IMR-90 (cell line): ENCODE measurements at regions not wholly inside any gene's neighbourhood (a gene's known extent, or its start where the extent isn't known, plus 50 kb on each side); places are given as distances from the start of the nearest gene placed in this dataset.

ENCODE experiments used
- ATAC-seq: fragments of 200-7000 bp; cut with Tn5 transposase; 2 replicates; pipeline ENCODE4 v1.9.1; 2020; ENCODE audit warnings: low read depth, mild to moderate bottlenecking, moderate library complexity
- BruUV-seq: library from RNA; stranded (reverse); fragments of 400-500 nt; replicated peaks from 2 replicates; lab custom pipeline; 2021; lab: Mats Ljungman, UMichigan
- CTCF ChIA-PET: fragments of 300-600 bp; formaldehyde crosslinking; extraction: SDS; loops from one replicate; lab custom pipeline; 2021; ENCODE audit warnings: antibody characterized with exemption; lab: Yijun Ruan, JAX
- POLR2A ChIA-PET: fragments of 300-600 bp; sonication (Branson Sonifier 250); formaldehyde crosslinking; loops from one replicate; lab custom pipeline; 2022; ENCODE audit warnings: antibody characterized with exemption; ENCODE audit not compliant: unreplicated experiment; lab: Charles Lee
- DNase-seq: peaks from one replicate; pipeline ENCODE4 v3.0.0; 2013
- H2AFZ ChIP-seq: replicated peaks from 2 replicates; pipeline ENCODE3; 2013; ENCODE audit warnings: low read length, mild to moderate bottlenecking; ENCODE audit not compliant: poor library complexity
- H2AK5ac ChIP-seq: 2 replicates; pipeline ENCODE4 v1.6.1; 2013; ENCODE audit warnings: low read depth, low read length, inconsistent platforms
- H2AK9ac ChIP-seq: replicated peaks from 2 replicates; pipeline ENCODE3; 2013; ENCODE audit warnings: mild to moderate bottlenecking, low read depth, low read length, moderate library complexity; ENCODE audit not compliant: poor library complexity
- H2BK120ac ChIP-seq: 2 replicates; pipeline ENCODE4 v1.6.1; 2013; ENCODE audit warnings: low read depth, low read length, inconsistent platforms
- H2BK15ac ChIP-seq: 3 replicates; pipeline ENCODE4 v1.6.1; 2013; ENCODE audit warnings: low read depth, low read length, inconsistent platforms
- H2BK20ac ChIP-seq: 2 replicates; pipeline ENCODE4 v1.6.1; 2013; ENCODE audit warnings: low read depth, mild to moderate bottlenecking, inconsistent platforms, low read length, moderate library complexity
- H2BK5ac ChIP-seq: 2 replicates; pipeline ENCODE4 v1.6.1; 2013; ENCODE audit warnings: mild to moderate bottlenecking, low read depth, low read length, inconsistent platforms; ENCODE audit not compliant: poor library complexity, severe bottlenecking
- H3K14ac ChIP-seq: replicated peaks from 2 replicates; pipeline ENCODE4 v1.6.1; 2013; ENCODE audit warnings: low read depth, low read length, inconsistent platforms
- H3K18ac ChIP-seq: 2 replicates; pipeline ENCODE4 v1.6.1; 2013; ENCODE audit warnings: low read depth, low read length, control low read depth
- H3K23ac ChIP-seq: 2 replicates; pipeline ENCODE4 v1.6.1; 2013; ENCODE audit warnings: low read depth, low read length, inconsistent platforms
- H3K27ac ChIP-seq: 2 replicates; pipeline ENCODE4 v1.5.1; 2013; ENCODE audit warnings: mild to moderate bottlenecking, control low read depth, low read length; ENCODE audit not compliant: insufficient read depth
- H3K27me3 ChIP-seq: 2 replicates; pipeline ENCODE4 v1.6.1; 2013; ENCODE audit warnings: low read length; ENCODE audit not compliant: control insufficient read depth, insufficient read depth
- H3K36me3 ChIP-seq: 2 replicates; pipeline ENCODE4 v1.6.1; 2013; ENCODE audit warnings: low read length, mixed read lengths; ENCODE audit not compliant: control insufficient read depth, insufficient read depth
- H3K4ac ChIP-seq: 2 replicates; pipeline ENCODE4 v1.6.1; 2013; ENCODE audit warnings: low read depth, low read length, inconsistent platforms
- H3K4me1 ChIP-seq: 2 replicates; pipeline ENCODE4 v1.6.1; 2013; ENCODE audit warnings: low read length, mixed read lengths; ENCODE audit not compliant: control insufficient read depth, insufficient read depth
- H3K4me2 ChIP-seq: 2 replicates; pipeline ENCODE4 v1.6.1; 2013; ENCODE audit warnings: low read depth, mild to moderate bottlenecking, control low read depth, low read length, moderate library complexity
- H3K4me3 ChIP-seq: 2 replicates; pipeline ENCODE4 v1.5.1; 2013; ENCODE audit warnings: low read depth, mild to moderate bottlenecking, control low read depth, low read length, moderate library complexity; ENCODE audit not compliant: insufficient read depth
- H3K56ac ChIP-seq: 2 replicates; pipeline ENCODE4 v1.6.1; 2013; ENCODE audit warnings: low read length, inconsistent platforms; ENCODE audit not compliant: insufficient read depth; ENCODE audit errors: extremely low read depth
- H3K79me1 ChIP-seq, 2 experiments: 2 replicates each; pipeline ENCODE4 v1.6.1; 2013; ENCODE audit warnings: low read length in 2 of 2, inconsistent platforms in 1 of 2, low read depth in 1 of 2
- H3K9ac ChIP-seq: 2 replicates; pipeline ENCODE4 v1.6.1; 2013; ENCODE audit warnings: low read depth, low read length, control low read depth
- H3K9me1 ChIP-seq: 2 replicates; pipeline ENCODE4 v1.6.1; 2013; ENCODE audit warnings: low read length, inconsistent platforms; ENCODE audit not compliant: insufficient read depth
- H3K9me3 ChIP-seq: 2 replicates; pipeline ENCODE4 v1.6.1; 2013; ENCODE audit warnings: low read length; ENCODE audit not compliant: control insufficient read depth, insufficient read depth
- H4K20me1 ChIP-seq: 2 replicates; pipeline ENCODE4 v1.6.1; 2013; ENCODE audit warnings: low read length, inconsistent platforms; ENCODE audit not compliant: insufficient read depth
- H4K5ac ChIP-seq: 2 replicates; pipeline ENCODE4 v1.6.1; 2013; ENCODE audit warnings: mild to moderate bottlenecking, low read depth, low read length, control low read depth
- H4K8ac ChIP-seq, 2 experiments: 2 replicates each; pipeline ENCODE4 v1.6.1; 2013; ENCODE audit warnings: low read depth in 2 of 2, low read length in 2 of 2, control low read depth in 1 of 2, inconsistent platforms in 1 of 2
- H4K91ac ChIP-seq: 2 replicates; pipeline ENCODE4 v1.6.1; 2013; ENCODE audit warnings: low read depth, low read length, inconsistent platforms; ENCODE audit not compliant: insufficient read depth
- CEBPB ChIP-seq: IDR thresholded peaks from 2 replicates; pipeline ENCODE4 v1.6.1; 2012; ENCODE audit warnings: low read depth, low read length, improper control_type of control experiment
- CHD1 ChIP-seq: IDR thresholded peaks from 2 replicates; pipeline ENCODE4 v1.6.1; 2012; ENCODE audit warnings: low read depth, low read length, improper control_type of control experiment
- CTCF ChIP-seq: conservative IDR thresholded peaks from 2 replicates; pipeline ENCODE4 v1.5.1; 2012; ENCODE audit warnings: mild to moderate bottlenecking, low read depth, low read length, improper control_type of control experiment
- ELK1 ChIP-seq: fragments of 150-350 bp; IDR thresholded peaks from 2 replicates; pipeline ENCODE4 v1.6.1; 2016; ENCODE audit warnings: low read depth, mild to moderate bottlenecking, low read length, moderate library complexity, borderline replicate concordance
- FOS ChIP-seq: fragments of 150-350 bp; IDR thresholded peaks from 2 replicates; pipeline ENCODE4 v1.6.1; 2016; ENCODE audit warnings: low read depth, low read length
- MXI1 ChIP-seq: IDR thresholded peaks from 2 replicates; pipeline ENCODE4 v1.6.1; 2012; ENCODE audit warnings: low read depth, mild to moderate bottlenecking, low read length, moderate library complexity, borderline replicate concordance
- NFE2L2 ChIP-seq: fragments of 150-350 bp; IDR thresholded peaks from 2 replicates; pipeline ENCODE4 v1.6.1; 2016; ENCODE audit warnings: low read depth, mild to moderate bottlenecking, low read length
- POLR2A ChIP-seq: IDR thresholded peaks from 2 replicates; pipeline ENCODE4 v1.6.1; 2012; ENCODE audit warnings: mild to moderate bottlenecking, low read depth, low read length
- RAD21 ChIP-seq: IDR thresholded peaks from 2 replicates; pipeline ENCODE4 v1.6.1; 2012; ENCODE audit warnings: low read length, improper control_type of control experiment
- RFX5 ChIP-seq: IDR thresholded peaks from 2 replicates; pipeline ENCODE4 v1.8.0; 2012; ENCODE audit warnings: low read depth, mild to moderate bottlenecking, low read length, moderate library complexity
- SMC3 ChIP-seq: fragments of 150-350 bp; IDR thresholded peaks from 2 replicates; pipeline ENCODE4 v1.6.1; 2016; ENCODE audit warnings: low read depth, mild to moderate bottlenecking, antibody characterized with exemption, low read length, moderate library complexity
- USF2 ChIP-seq: fragments of 150-350 bp; IDR thresholded peaks from 2 replicates; pipeline ENCODE4 v1.6.1; 2017; ENCODE audit warnings: mild to moderate bottlenecking, antibody characterized with exemption, low read length, low read depth
- WGBS, 2 experiments: methylation state at CpG; one replicate each; pipeline versions ENCODE4 v1.1.5 to v1.1.7; 2013; ENCODE audit warnings: missing lambda C conversion rate in 2 of 2; ENCODE audit not compliant: insufficient read length in 1 of 2; ENCODE audit errors: extremely low coverage in 2 of 2; 5-methylcytosine and 5-hydroxymethylcytosine counted together
- dilution Hi-C: fragments of 300-500 bp; cut with HindIII; formaldehyde crosslinking; loops from one replicate; pipeline ENCODE4 v1.14.3; 2018; ENCODE audit warnings: low sequenced_read_pairs; ENCODE audit not compliant: unreplicated experiment
- in situ Hi-C: fragments of 300-500 bp; cut with MboI; formaldehyde crosslinking; loops from 3 replicates; pipeline ENCODE4 v1.14.3; 2019; ENCODE audit warnings: low sequenced_read_pairs, inconsistent platforms, mixed read lengths
- intact Hi-C: fragments of 100-400 bp; cut with micrococcal nuclease; formaldehyde crosslinking; loops from 2 replicates; pipeline ENCODE4 v1.10.0; 2022

- H3K4ac ChIP-seq: no peak overlapping the region
- H3K23ac ChIP-seq: no peak overlapping the region
- H3K4me1 ChIP-seq: no peaks in the 10 kb centered on the region
- WGBS, 2 experiments: no CpG with 5 or more reads among the region's 3 CpGs
- H4K5ac ChIP-seq: no peak overlapping the region
- no peak overlapping the region for H4K8ac ChIP-seq
- no peak overlapping the region for H2BK15ac ChIP-seq
- H3K36me3 ChIP-seq: no peaks in the 10 kb centered on the region
- no peaks in the 10 kb centered on the region for H3K27me3 ChIP-seq
- no peak overlapping the region for H2AFZ ChIP-seq
- H2BK5ac ChIP-seq: no peak overlapping the region
- dilution Hi-C loops: no loop called here
- ChIA-PET POLR2A (no interaction called here), CTCF (no interaction called here)
- TF ChIP-seq CTCF: no peak
- TF ChIP-seq SMC3: no peak
- TF ChIP-seq USF2: no peak
- TF ChIP-seq ELK1: no peak
- no peak for TF ChIP-seq RFX5
- no peak for TF ChIP-seq POLR2A
- TF ChIP-seq CHD1: no peak
- TF ChIP-seq MXI1: no peak
- no peak for TF ChIP-seq NFE2L2
- no peak for TF ChIP-seq CEBPB
- TF ChIP-seq FOS: no peak
- no peak for TF ChIP-seq RAD21
- no peak overlapping the region for H2BK120ac ChIP-seq
- no peaks in the 10 kb centered on the region for H3K79me1 ChIP-seq
- no peak overlapping the region for H2AK9ac ChIP-seq
- ATAC-seq (no peak), DNase-seq (no peak)
- no peak overlapping the region for H3K18ac ChIP-seq
- intact Hi-C loops: no loop called here
- H3K56ac ChIP-seq: no peak overlapping the region
- in situ Hi-C loops: no loop called here
- no TSS peak for BruUV-seq
- H2AK5ac ChIP-seq: no peak overlapping the region
- H3K9me1 ChIP-seq: no peaks in the 10 kb centered on the region
- H4K20me1 ChIP-seq: no peaks in the 10 kb centered on the region
- no peak overlapping the region for H4K91ac ChIP-seq
- H3K27ac ChIP-seq: no peak overlapping the region
- no peak overlapping the region for H3K4me3 ChIP-seq
- H3K14ac ChIP-seq: no peak overlapping the region
- H3K4me2 ChIP-seq: no peak overlapping the region
- H3K9me3 ChIP-seq: no peaks in the 10 kb centered on the region
- H2BK20ac ChIP-seq: no peak overlapping the region
- H3K9ac ChIP-seq: no peak overlapping the region
Measured at GRCh38 chr12:85617307-85618091, 218.7 kb downstream of the RASSF9 start.
